VCaP (cell line): ENCODE measurements at regions not wholly inside any gene's neighbourhood (a gene's known extent, or its start where the extent isn't known, plus 50 kb on each side); places are given as distances from the start of the nearest gene placed in this dataset.

ENCODE experiments used
- H3K27ac ChIP-seq: fragments of 450-650 bp; 2 replicates; pipeline ENCODE4 v1.5.1; 2017
- CTCF ChIP-seq: fragments of 450-650 bp; conservative IDR thresholded peaks from 2 replicates; pipeline ENCODE4 v1.5.1; 2017; ENCODE audit warnings: mild to moderate bottlenecking, moderate library complexity

GRCh38 chr14:26996246-26996645 is 398.4 kb upstream of the NOVA1 start:
- H3K27ac ChIP-seq = no peak overlapping the region
- no peak for TF ChIP-seq CTCF

- no peak overlapping the region for H3K27ac ChIP-seq
- no peak for TF ChIP-seq CTCF
Measured at GRCh38 chr14:27002179-27002578, 404.3 kb upstream of the NOVA1 start.

GRCh38 chr14:27006570-27006969 is 408.7 kb upstream of the NOVA1 start:
- H3K27ac ChIP-seq = no peak overlapping the region

GRCh38 chr14:27008187-27008586 is 410.4 kb upstream of the NOVA1 start:
- H3K27ac ChIP-seq = no peak overlapping the region
- no peak for TF ChIP-seq CTCF

More at GRCh38 chr14:27006570-27006969, 408.7 kb upstream of the NOVA1 start:
- TF ChIP-seq CTCF = no peak

- no peak overlapping the region for H3K27ac ChIP-seq
- no peak for TF ChIP-seq CTCF
Measured at GRCh38 chr14:27012641-27013040, 414.8 kb upstream of the NOVA1 start.

- H3K27ac ChIP-seq = no peak overlapping the region
- no peak for TF ChIP-seq CTCF
Measured at GRCh38 chr14:27013678-27014077, 415.8 kb upstream of the NOVA1 start.

- no peak for TF ChIP-seq CTCF
- no peak overlapping the region for H3K27ac ChIP-seq
Measured at GRCh38 chr14:27015065-27015464, 417.2 kb upstream of the NOVA1 start.

GRCh38 chr14:27025648-27026047 is 427.8 kb upstream of the NOVA1 start:
- no peak overlapping the region for H3K27ac ChIP-seq
- no peak for TF ChIP-seq CTCF
